KMS-11 (cell line): ENCODE measurements at regions not wholly inside any gene's neighbourhood (a gene's known extent, or its start where the extent isn't known, plus 50 kb on each side); places are given as distances from the start of the nearest gene placed in this dataset.

Experiments
- H2AFZ ChIP-seq: fragments of 200-600 bp; sonication (generic); 2 replicates; pipeline ENCODE4 v1.6.1; 2016; ENCODE audit warnings: antibody characterized with exemption, mixed run types, low read depth
- H3K27ac ChIP-seq: fragments of 200-600 bp; sonication (generic); 2 replicates; pipeline ENCODE4 v1.6.1; 2016; ENCODE audit warnings: mild to moderate bottlenecking, mixed run types
- H3K27me3 ChIP-seq: fragments of 200-600 bp; sonication (generic); 2 replicates; pipeline ENCODE4 v1.6.1; 2017; ENCODE audit warnings: mild to moderate bottlenecking, low read depth, mixed run types, moderate library complexity; ENCODE audit not compliant: insufficient read depth
- H3K36me3 ChIP-seq: fragments of 200-600 bp; sonication (generic); 2 replicates; pipeline ENCODE4 v1.6.1; 2017; ENCODE audit warnings: mild to moderate bottlenecking, mixed run types; ENCODE audit not compliant: insufficient read depth
- H3K4me1 ChIP-seq: fragments of 200-600 bp; sonication (generic); 2 replicates; pipeline ENCODE4 v1.6.1; 2016; ENCODE audit warnings: mild to moderate bottlenecking, low read depth, mixed run types; ENCODE audit not compliant: poor library complexity, severe bottlenecking
- H3K4me2 ChIP-seq: fragments of 200-600 bp; sonication (generic); 2 replicates; pipeline ENCODE4 v1.7.0; 2016; ENCODE audit warnings: mild to moderate bottlenecking, mixed run types
- H3K4me3 ChIP-seq: fragments of 200-600 bp; sonication (generic); IDR thresholded peaks from 2 replicates; pipeline ENCODE4 v1.6.1; 2017; ENCODE audit warnings: low read depth, low read length, mixed read lengths; ENCODE audit not compliant: insufficient read depth
- H3K79me2 ChIP-seq: fragments of 200-600 bp; sonication (generic); 2 replicates; pipeline ENCODE4 v1.6.1; 2016; ENCODE audit warnings: low read depth, mixed run types; ENCODE audit not compliant: insufficient read depth
- H3K9ac ChIP-seq: fragments of 200-600 bp; sonication (generic); 2 replicates; pipeline ENCODE4 v1.6.1; 2016; ENCODE audit warnings: mild to moderate bottlenecking, mixed run types
- H4K20me1 ChIP-seq: fragments of 200-600 bp; sonication (generic); 2 replicates; pipeline ENCODE4 v1.6.1; 2016; ENCODE audit warnings: mild to moderate bottlenecking, mixed run types; ENCODE audit not compliant: insufficient read depth
- CTCF ChIP-seq: fragments of 200-600 bp; sonication (generic); conservative IDR thresholded peaks from 2 replicates; pipeline ENCODE4 v1.6.1; 2017; ENCODE audit warnings: low read depth, mild to moderate bottlenecking, antibody characterized with exemption, low read length, moderate library complexity, mixed read lengths

DNA sequence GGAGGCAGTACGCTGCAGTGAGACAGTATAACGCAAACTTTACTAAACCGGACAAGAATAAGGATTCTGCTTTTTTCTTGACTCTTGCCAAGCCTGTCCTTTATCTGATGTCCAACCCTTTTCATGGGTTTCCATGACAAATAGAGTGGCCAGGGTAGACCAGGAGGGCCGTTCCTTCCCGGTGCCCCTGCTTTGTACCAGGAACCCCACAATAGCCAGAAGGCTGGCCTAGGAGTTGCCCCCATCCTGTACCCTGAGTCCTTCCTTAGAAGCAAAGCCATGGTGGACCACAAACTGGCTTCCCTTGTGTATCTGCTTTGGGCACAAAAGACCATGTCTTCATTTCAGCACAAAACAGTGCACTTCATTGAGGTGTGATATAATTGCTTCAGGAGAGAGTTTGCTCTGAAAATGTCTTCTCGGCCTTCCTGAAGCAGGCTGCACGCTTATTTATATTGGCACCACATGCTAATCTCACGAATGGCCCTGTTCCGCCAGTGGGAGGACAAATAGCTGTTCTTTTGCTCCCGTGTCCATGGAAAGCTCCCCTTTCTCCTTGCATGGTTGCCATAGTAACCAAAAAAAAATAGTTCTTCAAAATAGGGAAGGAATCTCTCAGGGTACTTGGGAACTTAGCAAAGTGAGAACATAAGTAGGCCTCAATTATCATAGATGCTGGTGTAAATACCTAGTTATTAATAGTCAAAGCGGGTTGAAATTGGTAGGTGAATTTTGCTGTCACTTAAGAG, 222.1 kb downstream of the ZIC5 start:
- no peak for TF ChIP-seq CTCF
- Histone ChIP-seq H4K20me1 (no peaks in the 10 kb centered on the region), H3K27ac (no peak overlapping the region), H2AFZ (no peak overlapping the region), H3K9ac (no peak overlapping the region), H3K36me3 (no peaks in the 10 kb centered on the region), H3K4me1 (no peaks in the 10 kb centered on the region), H3K4me2 (no peak overlapping the region), H3K27me3 (no peaks in the 10 kb centered on the region), H3K4me3 (no peak overlapping the region), H3K79me2 (no peaks in the 10 kb centered on the region)

DNA sequence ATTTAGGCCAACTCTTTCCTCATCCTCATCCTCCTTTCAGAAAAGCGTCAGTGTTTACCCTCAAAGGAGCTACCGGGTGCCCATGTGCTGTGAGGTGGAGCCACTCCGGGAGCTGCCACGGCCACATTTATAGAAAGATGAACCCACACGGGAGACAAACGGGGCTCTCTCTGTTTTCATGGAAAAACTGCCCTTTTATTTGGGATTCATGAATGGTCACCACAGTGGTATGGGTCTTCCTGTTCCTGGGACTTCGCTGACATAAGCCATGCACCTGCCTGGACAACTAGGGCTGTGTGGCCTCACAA, 224.2 kb downstream of the ZIC5 start:
- H3K27ac ChIP-seq, result no peak overlapping the region
- TF ChIP-seq CTCF, result no peak
- no peaks in the 10 kb centered on the region for H3K27me3 ChIP-seq
- no peaks in the 10 kb centered on the region for H3K36me3 ChIP-seq
- no peaks in the 10 kb centered on the region for H4K20me1 ChIP-seq
- no peak overlapping the region for H3K4me2 ChIP-seq
- H2AFZ ChIP-seq, result no peak overlapping the region
- H3K4me3 ChIP-seq, result no peak overlapping the region
- no peak overlapping the region for H3K9ac ChIP-seq
- H3K79me2 ChIP-seq, result no peaks in the 10 kb centered on the region
- H3K4me1 ChIP-seq, result no peaks in the 10 kb centered on the region

- Histone ChIP-seq H3K27ac (no peak overlapping the region), H2AFZ (no peak overlapping the region), H3K4me1 (no peaks in the 10 kb centered on the region), H3K27me3 (no peaks in the 10 kb centered on the region), H3K4me3 (no peak overlapping the region), H4K20me1 (no peaks in the 10 kb centered on the region), H3K36me3 (no peaks in the 10 kb centered on the region), H3K79me2 (no peaks in the 10 kb centered on the region), H3K9ac (no peak overlapping the region), H3K4me2 (no peak overlapping the region)
- no peak for TF ChIP-seq CTCF
These were observed 224.7 kb downstream of the ZIC5 start for GRCh38 chr13:99746637-99747402.

GRCh38 chr13:99743094-99743493, 228.5 kb downstream of the ZIC5 start:
- H3K36me3 ChIP-seq, result no peaks in the 10 kb centered on the region
- TF ChIP-seq CTCF, result no peak
- no peak overlapping the region for H3K27ac ChIP-seq
- H2AFZ ChIP-seq, result no peak overlapping the region
- no peaks in the 10 kb centered on the region for H3K27me3 ChIP-seq
- H3K79me2 ChIP-seq, result no peaks in the 10 kb centered on the region
- H3K4me1 ChIP-seq, result no peaks in the 10 kb centered on the region
- H4K20me1 ChIP-seq, result no peaks in the 10 kb centered on the region
- no peak overlapping the region for H3K9ac ChIP-seq
- H3K4me2 ChIP-seq, result no peak overlapping the region
- no peak overlapping the region for H3K4me3 ChIP-seq
